WERI-Rb-1 (cell line): ENCODE measurements at regions not wholly inside any gene's neighbourhood (a gene's known extent, or its start where the extent isn't known, plus 50 kb on each side); places are given as distances from the start of the nearest gene placed in this dataset.
A peak's percentile ranks its signal among the peaks of the same experiment; 100 is the strongest.

Experiments used
- DNase-seq: peaks from one replicate; pipeline ENCODE4 v3.0.0-alpha.2; 2020
- H3K27ac ChIP-seq: fragments of 250-450 bp; sonication (Bioruptor Pico); 2 replicates; pipeline ENCODE4 v1.5.1; 2020; ENCODE audit warnings: mild to moderate bottlenecking, moderate library complexity
- H3K27me3 ChIP-seq: fragments of 250-450 bp; sonication (Bioruptor Pico); 2 replicates; pipeline ENCODE4 v1.5.1; 2021; ENCODE audit warnings: mild to moderate bottlenecking, low read depth, moderate library complexity; ENCODE audit not compliant: insufficient read depth, severe bottlenecking
- H3K36me3 ChIP-seq: fragments of 250-450 bp; sonication (Bioruptor Pico); 2 replicates; pipeline ENCODE4 v1.5.1; 2020; ENCODE audit warnings: mild to moderate bottlenecking, moderate library complexity
- H3K4me3 ChIP-seq: 2 replicates; pipeline ENCODE4 v1.5.1; 2011; ENCODE audit warnings: low read depth, mild to moderate bottlenecking, control low read depth, low read length
- H3K9me3 ChIP-seq: fragments of 250-450 bp; sonication (Bioruptor Pico); 2 replicates; pipeline ENCODE4 v1.5.1; 2021; ENCODE audit warnings: mild to moderate bottlenecking, moderate library complexity; ENCODE audit not compliant: severe bottlenecking
- CTCF ChIP-seq: IDR thresholded peaks from 2 replicates; pipeline ENCODE4 v1.5.1; 2011; ENCODE audit warnings: low read depth, mild to moderate bottlenecking, control low read depth, inconsistent platforms, low read length

GRCh38 chr5:108681079-108681921, 66.4 kb upstream of the FER start:
- Histone ChIP-seq H3K36me3 (no peaks in the 10 kb centered on the region), H3K9me3 (no peaks in the 10 kb centered on the region), H3K27me3 (no peaks in the 10 kb centered on the region), H3K27ac (no peak overlapping the region), H3K4me3 (no peak overlapping the region)
- DNase-seq = peak; percentile 25
- TF ChIP-seq CTCF = peak; percentile 75

- Histone ChIP-seq H3K4me3 (no peak overlapping the region), H3K9me3 (no peaks in the 10 kb centered on the region), H3K27me3 (no peaks in the 10 kb centered on the region), H3K36me3 (no peaks in the 10 kb centered on the region), H3K27ac (no peak overlapping the region)
- no peak for DNase-seq
- TF ChIP-seq CTCF = no peak
Observed at GRCh38 chr5:108678091-108678490, 69.6 kb upstream of the FER start.

GRCh38 chr5:108675736-108676135, 72.0 kb upstream of the FER start:
- Histone ChIP-seq H3K9me3 (no peaks in the 10 kb centered on the region), H3K4me3 (no peak overlapping the region), H3K36me3 (no peaks in the 10 kb centered on the region), H3K27ac (no peak overlapping the region), H3K27me3 (no peaks in the 10 kb centered on the region)
- DNase-seq = no peak
- TF ChIP-seq CTCF = no peak

GRCh38 chr5:108672639-108673038, 75.1 kb upstream of the FER start:
- TF ChIP-seq CTCF = no peak

GRCh38 chr5:108670591-108671289, 77.0 kb upstream of the FER start:
- no peak for DNase-seq

More at GRCh38 chr5:108672639-108673038, 75.1 kb upstream of the FER start:
- Histone ChIP-seq H3K4me3 (no peak overlapping the region), H3K27ac (no peak overlapping the region), H3K27me3 (no peaks in the 10 kb centered on the region), H3K36me3 (no peaks in the 10 kb centered on the region), H3K9me3 (no peaks in the 10 kb centered on the region)
- no peak for DNase-seq

More at GRCh38 chr5:108670591-108671289, 77.0 kb upstream of the FER start:
- Histone ChIP-seq H3K9me3 (no peaks in the 10 kb centered on the region), H3K27ac (no peak overlapping the region), H3K4me3 (no peak overlapping the region), H3K27me3 (no peaks in the 10 kb centered on the region), H3K36me3 (no peaks in the 10 kb centered on the region)
- no peak for TF ChIP-seq CTCF
